ENCODE measurements at regions not wholly inside any gene's neighbourhood (a gene's known extent, or its start where the extent isn't known, plus 50 kb on each side); places are given as distances from the start of the nearest gene placed in this dataset.
"Not testable (repeated sequence)": the region's sequence is repeated elsewhere in the genome, so short reads cannot be mapped to it uniquely, and the experiment has no call there.

DNA sequence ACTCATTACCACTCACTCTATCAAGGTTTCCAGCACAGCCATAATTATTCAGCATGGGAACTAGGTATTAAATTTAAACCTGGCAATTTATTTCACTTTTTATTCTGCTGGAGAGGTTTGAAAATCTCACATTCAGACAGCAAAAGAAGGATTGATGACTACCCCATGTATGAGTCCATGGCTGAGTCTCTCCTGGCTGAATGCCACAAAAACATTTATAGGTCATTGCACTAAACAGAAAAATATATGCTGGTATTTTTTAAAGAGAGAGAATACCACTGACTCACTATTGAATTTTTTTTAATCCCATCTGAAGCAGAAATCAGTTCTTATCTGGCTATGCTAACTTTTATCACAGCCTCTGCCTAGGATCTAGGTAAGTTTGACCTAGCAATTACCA is 336.3 kb downstream of the PPP1R3A start:
- no peak for DNase-seq

DNA sequence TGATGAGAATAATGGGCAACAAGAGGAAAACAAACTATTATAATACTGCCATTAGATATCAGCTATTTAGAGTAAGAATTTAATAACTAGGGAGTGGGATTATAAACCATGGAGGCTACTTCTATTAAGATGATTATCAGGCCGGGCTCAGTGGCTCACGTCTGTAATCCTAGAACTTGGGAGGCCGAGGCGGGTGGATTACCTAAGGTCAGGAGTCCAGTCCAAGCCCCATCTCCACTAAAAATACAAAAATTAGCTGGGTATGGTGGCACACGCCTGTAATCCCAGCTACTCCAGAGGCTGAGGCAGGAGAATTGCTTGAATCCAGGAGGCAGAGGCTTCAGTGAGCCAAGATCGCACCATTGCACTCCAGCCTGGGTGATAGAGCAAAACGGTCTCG is 355.6 kb downstream of the PPP1R3A start:
- DNase-seq: not testable (repeated sequence)

DNA sequence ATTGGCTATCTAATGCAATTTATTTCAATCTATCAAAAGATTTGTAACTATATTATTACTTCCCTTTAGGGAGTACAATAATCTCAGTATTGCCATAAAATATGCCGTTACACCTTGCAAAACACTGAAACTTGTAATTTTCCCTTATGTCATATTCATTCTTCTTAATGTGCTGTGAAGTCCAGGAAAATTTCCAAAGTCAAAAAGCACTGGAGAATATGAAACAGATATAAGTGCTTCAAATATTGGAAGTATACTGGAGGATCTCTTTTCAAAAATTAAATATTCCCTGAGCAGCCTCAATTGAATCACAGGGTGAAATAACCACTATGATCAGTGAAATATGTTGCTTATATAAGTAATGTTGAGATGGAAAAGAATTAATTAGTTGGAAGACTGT is 356.0 kb downstream of the PPP1R3A start:
- no peak for DNase-seq

GRCh38 chr7:113562242-113562641 is 356.6 kb downstream of the PPP1R3A start:
- DNase-seq: no peak

GRCh38 chr7:113561446-113561845 is 357.4 kb downstream of the PPP1R3A start:
- DNase-seq: no peak

DNA sequence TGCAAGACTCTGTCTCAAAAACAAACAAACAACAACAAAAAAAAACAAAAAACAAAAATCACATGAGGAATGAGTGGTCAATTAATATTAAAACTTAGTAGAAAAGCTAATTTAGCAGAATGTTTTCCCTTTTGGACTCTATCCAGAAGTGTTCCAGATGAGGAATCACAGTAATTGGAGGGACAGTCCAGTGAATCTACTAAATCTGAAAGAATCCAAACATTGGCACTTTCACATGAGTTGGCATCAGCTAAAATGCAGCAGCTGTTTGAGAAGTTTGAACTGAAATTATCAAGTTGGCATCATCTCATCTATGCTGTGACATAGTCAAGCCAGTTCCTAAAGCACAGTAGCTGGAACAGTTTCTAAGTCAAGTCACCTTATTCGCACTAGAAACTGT is 367.8 kb downstream of the PPP1R3A start:
- DNase-seq: no peak

DNA sequence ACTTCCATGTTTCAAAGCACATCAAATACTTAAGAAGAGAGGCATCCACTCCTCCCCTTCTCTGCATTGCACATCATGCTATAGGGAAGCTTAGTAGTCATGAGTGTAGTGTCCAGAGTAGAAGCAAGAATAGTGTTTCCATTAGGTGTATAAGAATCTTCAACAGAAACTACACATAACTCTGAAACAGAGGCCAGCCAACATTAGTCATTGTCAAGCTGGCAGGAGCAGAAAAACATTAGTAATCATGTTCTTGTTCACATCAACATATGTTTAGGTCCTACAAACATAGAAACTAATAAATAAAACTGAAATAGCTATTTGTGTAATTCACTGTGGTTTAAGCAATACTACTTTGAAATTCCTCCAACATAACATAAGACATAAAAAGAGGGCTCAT is 370.2 kb downstream of the PPP1R3A start:
- DNase-seq: no peak

DNA sequence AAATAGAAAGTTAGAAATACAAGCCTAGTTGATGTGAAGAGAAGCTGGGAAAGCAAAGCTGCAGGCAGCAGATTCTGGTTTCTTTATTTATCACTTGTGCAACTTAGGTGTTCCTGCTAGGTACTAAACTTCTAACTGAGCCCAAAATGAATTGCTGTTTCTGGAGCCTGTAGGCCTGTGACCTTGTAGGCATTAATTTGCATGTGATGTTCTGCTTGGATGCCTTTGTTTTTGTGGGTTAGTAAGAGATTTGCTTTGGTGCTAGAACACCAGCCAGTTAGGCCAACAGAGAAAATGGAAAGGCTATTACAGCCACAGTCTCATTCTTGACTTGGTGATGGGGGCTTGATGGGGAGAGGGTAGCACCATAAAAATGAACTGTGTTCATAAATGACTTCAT is 370.7 kb downstream of the PPP1R3A start:
- DNase-seq: no peak

GRCh38 chr7:113521468-113521867 is 397.3 kb downstream of the PPP1R3A start:
- DNase-seq: no peak

DNA sequence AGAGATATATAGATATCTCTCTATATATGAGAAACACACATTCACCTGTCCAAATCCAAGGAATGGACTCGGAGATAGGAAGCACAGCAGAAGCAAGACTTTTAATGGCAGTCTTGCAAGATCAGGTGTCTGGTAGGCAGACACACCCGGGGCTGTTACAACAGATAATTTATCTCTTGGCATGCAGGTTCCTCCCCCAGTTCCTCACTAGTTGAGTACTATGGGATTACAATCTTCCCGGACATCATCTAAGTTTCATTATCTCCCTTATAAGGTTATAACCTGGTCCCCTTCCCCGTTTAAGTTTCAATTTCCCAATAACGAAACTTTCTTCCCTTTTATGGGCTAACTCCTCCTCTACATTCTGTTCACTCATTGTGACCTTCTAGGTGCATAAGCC is 399.3 kb downstream of the PPP1R3A start:
- no peak for DNase-seq

DNA sequence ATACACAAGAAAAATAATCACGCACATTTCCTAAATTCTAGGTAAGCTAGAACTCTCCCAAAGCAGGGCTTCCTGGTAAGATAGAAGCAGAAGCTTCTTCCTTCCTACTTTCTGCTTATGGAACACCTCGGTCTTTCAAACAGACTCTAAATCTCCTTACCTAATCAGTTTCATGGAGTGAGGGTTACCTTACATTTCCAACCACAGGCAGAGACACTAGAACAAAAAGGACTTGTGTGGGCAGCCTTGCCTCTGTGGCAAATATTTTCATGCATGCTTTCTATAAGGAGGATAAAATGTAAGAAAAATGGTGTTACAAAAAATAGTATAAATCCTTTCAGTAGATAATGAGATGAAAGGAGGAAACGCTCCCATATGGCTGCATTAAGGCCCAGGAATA is 386.3 kb upstream of the SMIM30 start:
- DNase-seq: no peak

GRCh38 chr7:113504142-113504541 is 385.8 kb upstream of the SMIM30 start:
- no peak for DNase-seq

DNA sequence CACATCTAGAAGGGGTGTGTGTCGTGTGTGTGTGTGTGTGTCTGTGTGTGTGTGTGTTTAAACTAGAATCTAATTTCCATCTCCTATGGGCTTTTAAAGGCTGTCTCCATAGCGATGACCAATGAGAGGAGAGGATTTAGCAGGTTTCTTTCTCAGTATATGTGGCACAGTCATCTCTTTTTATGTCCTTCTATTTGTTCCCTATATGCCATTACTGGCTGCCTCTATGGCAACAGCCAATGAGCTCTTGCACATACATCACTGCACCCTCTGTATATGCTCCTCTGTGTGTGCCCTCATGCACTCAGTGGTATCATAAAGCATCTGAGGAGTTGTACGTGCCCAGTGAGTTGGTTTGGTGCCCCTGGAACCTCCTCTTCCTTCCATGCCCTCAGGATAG is 378.2 kb upstream of the SMIM30 start:
- DNase-seq: not testable (repeated sequence)

GRCh38 chr7:113494797-113495566 is 376.6 kb upstream of the SMIM30 start:
- DNase-seq: not testable (repeated sequence)

DNA sequence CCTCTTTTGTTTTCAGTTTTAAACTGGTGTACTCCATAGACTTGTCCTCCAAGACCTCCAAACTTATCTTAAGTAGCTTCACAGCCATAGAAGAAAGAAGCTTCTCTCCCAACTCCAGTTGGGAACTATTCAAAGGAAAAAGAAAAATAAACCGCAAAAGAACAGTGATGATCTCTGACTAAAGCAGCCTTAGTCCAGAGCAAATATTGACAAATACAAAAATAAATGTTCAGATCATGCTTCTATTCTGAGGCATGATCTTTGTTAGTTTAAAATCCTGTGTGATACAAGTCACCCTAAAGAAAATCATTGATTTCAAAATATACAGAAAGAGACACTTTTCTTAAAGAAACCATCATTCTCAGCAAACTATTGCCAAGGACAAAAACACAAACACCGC is 373.0 kb upstream of the SMIM30 start:
- DNase-seq: no peak

GRCh38 chr7:113487925-113488731 is 369.8 kb upstream of the SMIM30 start:
- DNase-seq: no peak

DNA sequence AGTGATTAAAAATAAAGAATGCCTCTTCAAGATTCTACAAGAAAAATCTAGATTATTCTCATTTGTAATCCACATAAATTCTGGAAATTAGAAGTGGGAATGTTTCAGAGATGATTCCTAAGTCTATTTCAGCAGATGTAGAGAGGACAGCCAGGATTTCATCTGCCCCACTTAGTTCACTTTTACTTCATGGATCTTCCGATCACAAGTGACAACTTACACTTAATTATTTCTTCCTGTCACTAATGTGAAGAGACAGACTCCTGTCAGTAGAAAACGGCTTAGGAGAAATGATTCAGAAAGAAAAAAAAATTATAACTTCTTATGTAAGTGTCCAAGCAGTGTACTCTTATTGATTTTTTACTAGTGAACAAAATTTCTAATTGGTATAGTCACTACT is 368.2 kb upstream of the SMIM30 start:
- DNase-seq: no peak

DNA sequence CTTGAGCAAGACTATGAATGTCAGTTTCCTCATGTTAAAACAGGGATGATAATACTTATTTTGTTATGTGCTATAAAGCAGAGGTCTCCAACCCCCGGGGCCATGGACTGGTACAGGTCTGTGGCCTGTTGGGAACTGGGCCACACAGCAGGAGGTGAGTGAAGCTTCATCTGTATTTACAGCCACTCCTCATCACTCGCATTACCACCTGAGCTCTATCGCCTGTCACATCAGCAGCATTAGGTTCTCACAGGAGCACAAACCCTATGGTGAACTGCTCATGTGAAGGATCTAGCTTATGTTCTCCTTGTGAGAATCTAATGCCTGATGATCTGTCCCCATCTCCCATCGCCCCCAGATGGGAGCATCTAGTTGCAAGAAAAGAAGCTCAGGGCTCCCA is 365.3 kb upstream of the SMIM30 start:
- DNase-seq: no peak

- no peak for DNase-seq
Measured at GRCh38 chr7:113480537-113480936, 362.2 kb upstream of the SMIM30 start.

DNA sequence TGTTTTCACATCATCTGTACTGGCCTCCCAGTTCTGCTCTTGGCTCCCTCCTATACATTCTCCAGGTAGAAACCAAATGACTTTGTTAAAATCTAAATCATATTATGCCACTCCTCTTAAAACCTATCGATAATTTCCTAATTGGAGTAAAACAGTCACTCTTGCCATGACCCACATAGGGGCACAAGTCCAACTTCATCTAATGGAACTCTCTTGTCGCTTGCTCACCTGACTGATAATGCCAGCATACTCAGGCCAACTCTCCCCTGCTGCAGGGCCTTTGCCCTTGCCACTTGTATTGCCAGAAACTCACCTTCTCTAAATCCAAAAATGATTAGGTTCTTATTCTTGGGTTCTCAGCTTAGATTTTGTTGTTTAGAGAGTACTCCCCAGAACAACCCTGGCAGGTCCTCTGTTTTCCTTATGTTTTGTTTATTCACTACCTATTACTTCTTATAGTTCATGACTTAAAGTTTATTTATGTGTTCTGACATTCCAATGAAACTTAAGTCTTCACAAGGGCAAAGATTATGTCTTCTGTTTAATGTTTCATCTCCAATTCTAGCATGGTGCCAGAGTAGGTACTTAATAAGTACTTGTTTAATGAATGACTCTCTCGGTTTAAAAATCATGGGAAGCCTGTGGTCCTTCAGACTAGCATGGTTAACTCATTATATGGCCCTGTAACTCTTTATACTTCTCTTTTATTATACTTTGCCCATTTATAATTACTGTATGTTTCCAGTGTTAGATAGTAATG is 345.9 kb upstream of the SMIM30 start:
- no peak for DNase-seq

DNA sequence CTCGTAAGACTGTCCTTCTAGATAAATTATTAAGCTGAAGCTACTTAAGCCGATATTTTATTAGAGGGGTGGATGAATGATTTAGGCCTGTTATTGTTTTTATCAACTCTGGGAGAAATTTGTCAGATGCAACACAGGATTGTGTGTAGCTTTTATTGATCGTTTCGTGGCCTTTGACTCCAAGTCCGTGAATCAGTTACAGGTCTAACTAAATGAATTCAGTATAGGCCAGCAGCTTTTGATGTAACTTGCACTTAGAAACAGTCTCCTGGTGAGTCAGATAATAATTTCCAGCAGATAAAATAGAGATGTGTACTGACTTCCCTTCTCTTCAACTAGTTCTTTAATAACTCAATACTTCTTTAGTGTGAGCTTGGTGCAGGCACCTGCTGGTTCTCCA is 341.7 kb upstream of the SMIM30 start:
- DNase-seq: no peak

- DNase-seq: no peak
Measured at GRCh38 chr7:113456533-113456932, 338.2 kb upstream of the SMIM30 start.

DNA sequence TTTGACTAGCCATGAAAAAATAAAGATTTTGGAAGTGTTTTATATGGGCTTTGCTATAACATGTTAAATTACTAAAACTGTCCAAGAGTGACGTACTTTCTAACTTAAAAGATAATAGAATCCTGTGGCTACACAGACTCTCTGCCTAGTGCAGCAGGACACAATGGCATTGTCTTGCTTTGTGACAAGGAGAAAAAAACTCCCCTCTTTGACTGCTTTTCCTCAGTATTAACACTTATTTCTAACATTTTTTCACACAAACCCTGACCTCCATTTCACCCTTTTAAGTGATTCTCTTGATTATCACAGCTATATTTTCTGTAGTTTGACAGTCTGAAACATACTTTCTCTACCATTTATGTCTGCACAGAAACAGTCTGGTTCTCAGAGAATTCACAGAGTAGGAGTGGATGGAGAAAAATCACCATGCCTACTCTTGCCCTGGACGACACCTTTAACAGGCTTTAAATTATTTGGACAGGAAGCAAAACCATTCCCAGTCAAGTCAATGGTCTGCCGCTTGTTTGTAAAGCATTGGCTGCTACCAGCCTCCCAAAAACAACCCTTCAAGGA is 336.3 kb upstream of the SMIM30 start:
- DNase-seq: no peak
